Trophoblast cell (in vitro differentiated cells and primary cell): ENCODE measurements at regions not wholly inside any gene's neighbourhood (a gene's known extent, or its start where the extent isn't known, plus 50 kb on each side); places are given as distances from the start of the nearest gene placed in this dataset.

Experiments used
- DNase-seq, 2 donors: peaks; one replicate each; pipeline ENCODE4 v3.0.0-alpha.2; 2016
- H2AFZ ChIP-seq: 2 replicates; pipeline ENCODE4 v1.6.1; 2013; ENCODE audit warnings: low read length, moderate library complexity, mild to moderate bottlenecking; ENCODE audit not compliant: insufficient read depth, poor library complexity
- H2AK5ac ChIP-seq: 2 replicates; pipeline ENCODE4 v1.6.1; 2013; ENCODE audit warnings: mild to moderate bottlenecking, low read length
- H2BK120ac ChIP-seq: 2 replicates; pipeline ENCODE4 v1.6.1; 2013; ENCODE audit warnings: low read length, mild to moderate bottlenecking, moderate library complexity; ENCODE audit not compliant: insufficient read depth, poor library complexity
- H2BK12ac ChIP-seq: 2 replicates; pipeline ENCODE4 v1.6.1; 2013; ENCODE audit warnings: mild to moderate bottlenecking, low read length, moderate library complexity
- H2BK5ac ChIP-seq: 2 replicates; pipeline ENCODE4 v1.6.1; 2013; ENCODE audit warnings: low read length, low read depth, moderate library complexity, mild to moderate bottlenecking; ENCODE audit not compliant: poor library complexity
- H3K14ac ChIP-seq: 2 replicates; pipeline ENCODE4 v1.6.1; 2013; ENCODE audit warnings: mild to moderate bottlenecking, low read length
- H3K18ac ChIP-seq: 2 replicates; pipeline ENCODE4 v1.6.1; 2013; ENCODE audit warnings: mild to moderate bottlenecking, low read length
- H3K23ac ChIP-seq: 2 replicates; pipeline ENCODE4 v1.6.1; 2013; ENCODE audit warnings: low read length
- H3K27ac ChIP-seq: 2 replicates; pipeline ENCODE4 v1.5.1; 2013; ENCODE audit warnings: low read depth, mild to moderate bottlenecking, inconsistent platforms, low read length, moderate library complexity
- H3K27me3 ChIP-seq: 2 replicates; pipeline ENCODE4 v1.6.1; 2013; ENCODE audit warnings: inconsistent platforms, mild to moderate bottlenecking, low read length, moderate library complexity; ENCODE audit not compliant: insufficient read depth
- H3K36me3 ChIP-seq, 2 experiments: 1 replicate in 1 of 2; 2 replicates in 1 of 2; pipeline ENCODE4 v1.6.1; 2013; ENCODE audit warnings: low read length in 2 of 2, mild to moderate bottlenecking in 2 of 2, moderate library complexity in 1 of 2; ENCODE audit not compliant: insufficient read depth in 2 of 2, control insufficient read depth in 1 of 2
- H3K4ac ChIP-seq: 2 replicates; pipeline ENCODE4 v1.6.1; 2013; ENCODE audit warnings: low read depth, mild to moderate bottlenecking, low read length, moderate library complexity
- H3K4me1 ChIP-seq, 2 experiments: 1 replicate in 1 of 2; 2 replicates in 1 of 2; pipeline ENCODE4 v1.6.1; 2013; ENCODE audit warnings: low read length in 2 of 2, mild to moderate bottlenecking in 2 of 2, moderate library complexity in 1 of 2; ENCODE audit not compliant: insufficient read depth in 2 of 2, control insufficient read depth in 1 of 2
- H3K4me2 ChIP-seq: 2 replicates; pipeline ENCODE4 v1.6.1; 2013; ENCODE audit warnings: inconsistent platforms, mild to moderate bottlenecking, low read length, moderate library complexity
- H3K4me3 ChIP-seq: 2 replicates; pipeline ENCODE4 v1.5.1; 2013; ENCODE audit warnings: mild to moderate bottlenecking, low read depth, low read length, inconsistent platforms
- H3K79me1 ChIP-seq: one replicate; pipeline ENCODE4 v1.6.1; 2013; ENCODE audit warnings: low read length
- H3K79me2 ChIP-seq: 2 replicates; pipeline ENCODE4 v1.6.1; 2013; ENCODE audit warnings: low read length, mild to moderate bottlenecking; ENCODE audit not compliant: control insufficient read depth, insufficient read depth, poor library complexity
- H3K9ac ChIP-seq: 2 replicates; pipeline ENCODE4 v1.6.1; 2013; ENCODE audit warnings: mild to moderate bottlenecking, low read length
- H3K9me3 ChIP-seq: 2 replicates; pipeline ENCODE4 v1.6.1; 2013; ENCODE audit warnings: low read depth, mild to moderate bottlenecking, control low read depth, inconsistent platforms, low read length; ENCODE audit not compliant: insufficient read depth
- H4K12ac ChIP-seq: 2 replicates; pipeline ENCODE4 v1.6.1; 2013; ENCODE audit warnings: low read depth, mild to moderate bottlenecking, low read length, moderate library complexity
- H4K8ac ChIP-seq: 2 replicates; pipeline ENCODE4 v1.6.1; 2013; ENCODE audit warnings: low read depth, mild to moderate bottlenecking, low read length, moderate library complexity
- H4K91ac ChIP-seq: one replicate; pipeline ENCODE4 v1.6.1; 2013; ENCODE audit warnings: low read depth, mild to moderate bottlenecking, low read length, moderate library complexity
- WGBS: extraction: QIAGEN DNeasy Blood & Tissue Kit; methylation state at CpG from one replicate; pipeline ENCODE4 v1.1.7; 2013; ENCODE audit warnings: missing lambda C conversion rate; ENCODE audit not compliant: insufficient read length, insufficient coverage; ENCODE audit errors: extremely low coverage; 5-methylcytosine and 5-hydroxymethylcytosine counted together

GRCh38 chr2:9694661-9695234 lies 64.0 kb upstream of the YWHAQ start:
- Histone ChIP-seq H2BK12ac (no peak overlapping the region), H3K27me3 (no peaks in the 10 kb centered on the region)

GRCh38 chr2:9695941-9696340 lies 65.1 kb upstream of the YWHAQ start:
- Histone ChIP-seq H3K4me1 (peaks cover 10% of the 10 kb centered on the region in 2 experiments), H4K8ac (no peak overlapping the region), H3K4me2 (no peak overlapping the region), H3K4me3 (no peak overlapping the region), H3K4ac (no peak overlapping the region), H2BK120ac (peak overlapping the region; percentile 19), H3K23ac (no peak overlapping the region), H3K14ac (no peak overlapping the region), H4K91ac (no peak overlapping the region), H2AK5ac (no peak overlapping the region), H3K18ac (no peak overlapping the region), H3K9me3 (no peaks in the 10 kb centered on the region), H2BK12ac (no peak overlapping the region), H2BK5ac (no peak overlapping the region), H4K12ac (no peak overlapping the region), H3K36me3 (no peaks in the 10 kb centered on the region), H3K27ac (no peak overlapping the region), H2AFZ (no peak overlapping the region), H3K9ac (no peak overlapping the region), H3K27me3 (no peaks in the 10 kb centered on the region), H3K79me2 (no peaks in the 10 kb centered on the region), H3K79me1 (no peaks in the 10 kb centered on the region)
- DNase-seq: peak in 1 of 2 donors; percentile 35
- no CpG with 5 or more reads among the region's 6 CpGs for WGBS

More at GRCh38 chr2:9694661-9695234, 64.0 kb upstream of the YWHAQ start:
- Histone ChIP-seq H3K36me3 (no peaks in the 10 kb centered on the region), H3K79me1 (peaks cover 2% of the 10 kb centered on the region), H2AK5ac (no peak overlapping the region), H2BK5ac (no peak overlapping the region), H2AFZ (no peak overlapping the region), H3K4me3 (no peak overlapping the region), H3K14ac (no peak overlapping the region), H4K8ac (no peak overlapping the region), H4K91ac (no peak overlapping the region), H3K18ac (no peak overlapping the region), H3K9ac (no peak overlapping the region), H4K12ac (no peak overlapping the region), H3K23ac (no peak overlapping the region), H3K27ac (no peak overlapping the region), H2BK120ac (no peak overlapping the region), H3K79me2 (no peaks in the 10 kb centered on the region), H3K4ac (no peak overlapping the region), H3K4me1 (peaks cover 13 to 16% of the 10 kb centered on the region in 2 experiments), H3K9me3 (no peaks in the 10 kb centered on the region), H3K4me2 (no peak overlapping the region)
- DNase-seq: no peak
- WGBS: no CpG with 5 or more reads among the region's 17 CpGs

GRCh38 chr2:9696731-9697130 lies 65.9 kb upstream of the YWHAQ start:
- Histone ChIP-seq H4K91ac (no peak overlapping the region), H4K12ac (no peak overlapping the region), H4K8ac (no peak overlapping the region), H3K79me2 (no peaks in the 10 kb centered on the region), H3K27ac (no peak overlapping the region), H2AFZ (no peak overlapping the region), H3K18ac (no peak overlapping the region), H2BK12ac (no peak overlapping the region), H3K9me3 (no peaks in the 10 kb centered on the region), H2BK120ac (no peak overlapping the region), H2BK5ac (no peak overlapping the region), H3K14ac (no peak overlapping the region), H3K36me3 (no peaks in the 10 kb centered on the region), H3K9ac (no peak overlapping the region), H3K23ac (no peak overlapping the region), H3K79me1 (no peaks in the 10 kb centered on the region), H2AK5ac (no peak overlapping the region), H3K4me2 (no peak overlapping the region), H3K4ac (no peak overlapping the region), H3K4me3 (no peak overlapping the region), H3K27me3 (no peaks in the 10 kb centered on the region), H3K4me1 (peaks cover 10% of the 10 kb centered on the region in 2 experiments)
- DNase-seq: peak in 1 of 2 donors; percentile 71
- no CpG with 5 or more reads among the region's 4 CpGs for WGBS

GRCh38 chr2:9697909-9698308 lies 67.1 kb upstream of the YWHAQ start:
- H3K79me1 ChIP-seq: no peaks in the 10 kb centered on the region
- H3K4ac ChIP-seq: no peak overlapping the region
- no CpG with 5 or more reads among the region's 5 CpGs for WGBS
- no peak overlapping the region for H4K91ac ChIP-seq
- H3K27ac ChIP-seq: no peak overlapping the region
- H3K18ac ChIP-seq: no peak overlapping the region
- no peak overlapping the region for H4K8ac ChIP-seq
- no peaks in the 10 kb centered on the region for H3K9me3 ChIP-seq
- H2AFZ ChIP-seq: no peak overlapping the region
- no peak overlapping the region for H3K14ac ChIP-seq
- no peak overlapping the region for H4K12ac ChIP-seq
- H2BK12ac ChIP-seq: no peak overlapping the region
- no peak for DNase-seq
- no peaks in the 10 kb centered on the region for H3K36me3 ChIP-seq
- H2BK120ac ChIP-seq: no peak overlapping the region
- H3K27me3 ChIP-seq: no peaks in the 10 kb centered on the region
- H3K79me2 ChIP-seq: no peaks in the 10 kb centered on the region
- no peak overlapping the region for H3K4me2 ChIP-seq
- H3K4me1 ChIP-seq: peaks cover 10 to 14% of the 10 kb centered on the region in 2 experiments
- H2AK5ac ChIP-seq: no peak overlapping the region
- H3K4me3 ChIP-seq: no peak overlapping the region
- no peak overlapping the region for H2BK5ac ChIP-seq
- H3K23ac ChIP-seq: no peak overlapping the region
- H3K9ac ChIP-seq: no peak overlapping the region
